Osteocyte (in vitro differentiated cells): ENCODE measurements at regions not wholly inside any gene's neighbourhood (a gene's known extent, or its start where the extent isn't known, plus 50 kb on each side); places are given as distances from the start of the nearest gene placed in this dataset.
A peak's percentile ranks its signal among the peaks of the same experiment; 100 is the strongest.

ENCODE experiments used
- DNase-seq: peaks from one replicate; pipeline ENCODE4 v3.0.0; 2021; ENCODE audit warnings: mixed read lengths; ENCODE audit not compliant: unreplicated experiment; ENCODE audit errors: extremely low spot score
- H3K27ac Mint-ChIP-seq: one replicate; pipeline ENCODE4 v1.8.0; 2021; ENCODE audit warnings: mild to moderate bottlenecking, mixed read lengths; ENCODE audit not compliant: unreplicated experiment
- H3K27me3 Mint-ChIP-seq: one replicate; pipeline ENCODE4 v1.8.0; 2021; ENCODE audit warnings: mixed read lengths; ENCODE audit not compliant: unreplicated experiment
- H3K36me3 Mint-ChIP-seq: one replicate; pipeline ENCODE4 v1.8.0; 2021; ENCODE audit warnings: mixed read lengths; ENCODE audit not compliant: unreplicated experiment
- H3K4me1 Mint-ChIP-seq: one replicate; pipeline ENCODE4 v1.8.0; 2021; ENCODE audit warnings: mixed read lengths; ENCODE audit not compliant: unreplicated experiment
- H3K4me3 Mint-ChIP-seq: one replicate; pipeline ENCODE4 v1.8.0; 2021; ENCODE audit warnings: mild to moderate bottlenecking, moderate library complexity, mixed read lengths; ENCODE audit not compliant: unreplicated experiment
- H3K9me3 Mint-ChIP-seq: one replicate; pipeline ENCODE4 v1.8.0; 2021; ENCODE audit warnings: mixed read lengths; ENCODE audit not compliant: unreplicated experiment
- CTCF ChIP-seq: fragments of 200-600 bp; sonication (generic); IDR thresholded peaks from 2 replicates; pipeline ENCODE4 v1.5.0; 2021; ENCODE audit warnings: antibody characterized with exemption, mild to moderate bottlenecking, moderate library complexity

- peak overlapping the region; percentile 81 for H3K4me3 Mint-ChIP-seq
- H3K27me3 Mint-ChIP-seq = peaks cover 82% of the 10 kb centered on the region
- H3K4me1 Mint-ChIP-seq = peaks cover 12% of the 10 kb centered on the region
- peak; percentile 89 for DNase-seq
- no peaks in the 10 kb centered on the region for H3K9me3 Mint-ChIP-seq
- peak; percentile 87 for TF ChIP-seq CTCF
- H3K36me3 Mint-ChIP-seq = no peaks in the 10 kb centered on the region
- H3K27ac Mint-ChIP-seq = peak overlapping the region; percentile 45
These were observed 64.0 kb upstream of the HNRNPA3 start for GRCh38 chr2:177148477-177149154.

- TF ChIP-seq CTCF = peak; percentile 20
- Mint-ChIP-seq H3K4me3 (peak overlapping the region; percentile 81), H3K9me3 (no peaks in the 10 kb centered on the region), H3K27me3 (peaks cover 81% of the 10 kb centered on the region), H3K27ac (no peak overlapping the region), H3K36me3 (no peaks in the 10 kb centered on the region), H3K4me1 (peaks cover 12% of the 10 kb centered on the region)
- no peak for DNase-seq
These were observed 63.5 kb upstream of the HNRNPA3 start for GRCh38 chr2:177149155-177149503.

- Mint-ChIP-seq H3K27me3 (peaks cover 50% of the 10 kb centered on the region), H3K4me1 (peaks cover 3% of the 10 kb centered on the region), H3K36me3 (no peaks in the 10 kb centered on the region), H3K9me3 (no peaks in the 10 kb centered on the region), H3K27ac (no peak overlapping the region), H3K4me3 (no peak overlapping the region)
- DNase-seq = no peak
- no peak for TF ChIP-seq CTCF
These were observed 58.8 kb upstream of the HNRNPA3 start for GRCh38 chr2:177153805-177154204.

GRCh38 chr2:177154809-177155208 lies 57.8 kb upstream of the HNRNPA3 start:
- Mint-ChIP-seq H3K27me3 (peaks cover 41% of the 10 kb centered on the region), H3K36me3 (no peaks in the 10 kb centered on the region), H3K4me3 (no peak overlapping the region), H3K9me3 (no peaks in the 10 kb centered on the region), H3K4me1 (no peaks in the 10 kb centered on the region), H3K27ac (no peak overlapping the region)
- no peak for DNase-seq
- TF ChIP-seq CTCF = no peak

- no peak for DNase-seq
- TF ChIP-seq CTCF = no peak
- H3K36me3 Mint-ChIP-seq = no peaks in the 10 kb centered on the region
- H3K27me3 Mint-ChIP-seq = peaks cover 37% of the 10 kb centered on the region
- H3K4me3 Mint-ChIP-seq = no peak overlapping the region
- H3K27ac Mint-ChIP-seq = no peak overlapping the region
- H3K9me3 Mint-ChIP-seq = no peaks in the 10 kb centered on the region
- no peaks in the 10 kb centered on the region for H3K4me1 Mint-ChIP-seq
These were observed 57.0 kb upstream of the HNRNPA3 start for GRCh38 chr2:177155631-177156030.
